ENCODE measurements at regions not wholly inside any gene's neighbourhood (a gene's known extent, or its start where the extent isn't known, plus 50 kb on each side); places are given as distances from the start of the nearest gene placed in this dataset.

DNA sequence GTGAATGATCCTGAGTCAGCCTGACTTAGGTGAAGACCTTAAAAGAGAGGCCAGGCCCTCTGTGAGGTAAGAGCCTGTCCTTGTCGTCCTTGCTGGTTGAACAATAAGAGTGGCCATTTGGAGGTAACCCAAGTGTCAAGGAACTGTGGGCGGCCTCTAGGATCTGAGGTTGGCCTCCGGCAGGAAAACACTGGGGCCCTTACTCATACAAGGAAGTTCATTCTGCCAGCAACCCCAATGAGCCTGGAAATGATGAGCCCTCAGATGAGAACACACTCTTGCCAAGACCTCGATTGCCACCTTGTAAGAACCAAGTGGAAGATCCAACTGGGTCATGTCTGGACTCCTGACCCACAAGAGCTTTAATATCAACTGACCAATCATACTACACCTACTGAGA lies 95.5 kb upstream of the LRATD1 start:
- TF ChIP-seq CTCF (IDR thresholded peaks at IDR 0.05; ENCODE audit: borderline replicate concordance, extremely low read depth, low read length, poor library complexity, severe bottlenecking) (no peak), EZH2 (IDR thresholded peaks at IDR 0.05; ENCODE audit: borderline replicate concordance, low read depth, low read length, severe bottlenecking) (no peak)
